ENCODE measurements at regions not wholly inside any gene's neighbourhood (a gene's known extent, or its start where the extent isn't known, plus 50 kb on each side); places are given as distances from the start of the nearest gene placed in this dataset.

GRCh38 chr14:61878931-61879330 lies 116.7 kb downstream of the SNAPC1 start:
- no peak for TF ChIP-seq CTCF (IDR thresholded peaks at IDR 0.05)
- TF ChIP-seq EZH2phosphoT487 (IDR thresholded peaks at IDR 0.05): no peak

Data from neural progenitor cell (in vitro differentiated cells).